ENCODE measurements at regions not wholly inside any gene's neighbourhood (a gene's known extent, or its start where the extent isn't known, plus 50 kb on each side); places are given as distances from the start of the nearest gene placed in this dataset.

DNA sequence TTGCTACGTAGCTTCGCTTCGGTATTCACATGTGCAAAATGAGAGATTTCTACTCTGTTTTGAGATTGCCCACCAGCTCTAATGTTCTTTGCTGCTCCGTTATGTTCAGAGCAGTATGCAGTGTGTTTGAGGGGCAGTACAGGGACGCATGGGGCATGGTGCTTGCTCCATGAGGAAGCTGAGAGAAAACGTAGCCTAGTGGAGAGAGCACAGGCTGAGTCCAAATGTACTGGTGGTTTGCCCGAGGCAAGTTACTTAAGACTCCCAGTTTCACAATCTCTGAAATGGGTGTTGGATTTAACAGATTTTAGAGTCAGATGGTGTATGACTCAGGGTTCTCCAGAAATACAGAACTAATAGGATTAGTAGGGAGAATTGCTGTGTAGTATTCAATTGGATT, 310.5 kb downstream of the ETNK1 start:
- TF ChIP-seq EZH2phosphoT487 (conservative IDR thresholded peaks at IDR 0.05; ENCODE audit: low read length) (no peak), CTCF (IDR thresholded peaks at IDR 0.05; ENCODE audit: insufficient read depth, low read length, poor library complexity, severe bottlenecking) (no peak)
